Endodermal cell (in vitro differentiated cells): ENCODE measurements at regions not wholly inside any gene's neighbourhood (a gene's known extent, or its start where the extent isn't known, plus 50 kb on each side); places are given as distances from the start of the nearest gene placed in this dataset.
"Not testable (repeated sequence)": the region's sequence is repeated elsewhere in the genome, so short reads cannot be mapped to it uniquely, and the experiment has no call there.

ENCODE experiments used
- DNase-seq: peaks from one replicate; pipeline ENCODE4 v3.0.0-alpha.2; 2017
- H3K27ac ChIP-seq: 2 replicates; pipeline ENCODE4 v1.5.1; 2013; ENCODE audit warnings: mild to moderate bottlenecking, low read depth, low read length, moderate library complexity
- H3K27me3 ChIP-seq: 2 replicates; pipeline ENCODE4 v1.6.1; 2013; ENCODE audit warnings: mild to moderate bottlenecking, low read length, moderate library complexity; ENCODE audit not compliant: insufficient read depth, control insufficient read depth, poor library complexity, severe bottlenecking
- H3K36me3 ChIP-seq: 2 replicates; pipeline ENCODE4 v1.7.0; 2013; ENCODE audit warnings: mild to moderate bottlenecking, low read length, moderate library complexity; ENCODE audit not compliant: control insufficient read depth, insufficient read depth
- H3K4me1 ChIP-seq: one replicate; pipeline ENCODE4 v1.7.0; 2013; ENCODE audit warnings: low read length; ENCODE audit not compliant: control insufficient read depth, insufficient read depth
- H3K4me3 ChIP-seq: 2 replicates; pipeline ENCODE4 v1.5.1; 2013; ENCODE audit warnings: mild to moderate bottlenecking, low read length, moderate library complexity
- H3K9ac ChIP-seq: 2 replicates; pipeline ENCODE4 v1.6.1; 2013; ENCODE audit warnings: mild to moderate bottlenecking, low read length, moderate library complexity; ENCODE audit not compliant: poor library complexity, severe bottlenecking; ENCODE audit errors: extremely low read depth
- H3K9me3 ChIP-seq: 2 replicates; pipeline ENCODE4 v1.6.1; 2013; ENCODE audit warnings: mild to moderate bottlenecking, low read length, moderate library complexity; ENCODE audit not compliant: control insufficient read depth
- H3K27ac Mint-ChIP-seq: 2 replicates; pipeline ENCODE4 v1.8.0; 2020; ENCODE audit warnings: mixed read lengths
- H3K27me3 Mint-ChIP-seq: 2 replicates; pipeline ENCODE4 v1.8.0; 2021; ENCODE audit warnings: mild to moderate bottlenecking, mixed read lengths; ENCODE audit not compliant: insufficient read depth
- H3K36me3 Mint-ChIP-seq: 2 replicates; pipeline ENCODE4 v1.8.0; 2020; ENCODE audit warnings: low read depth, mixed read lengths
- H3K4me1 Mint-ChIP-seq: 2 replicates; pipeline ENCODE4 v1.8.0; 2020; ENCODE audit warnings: mixed read lengths
- H3K4me3 Mint-ChIP-seq: 2 replicates; pipeline ENCODE4 v1.8.0; 2020; ENCODE audit warnings: mild to moderate bottlenecking, moderate library complexity, mixed read lengths
- H3K9me3 Mint-ChIP-seq: 2 replicates; pipeline ENCODE4 v1.8.0; 2020; ENCODE audit warnings: mild to moderate bottlenecking, mixed read lengths
- CTCF ChIP-seq: fragments of 200-600 bp; sonication (generic); conservative IDR thresholded peaks from 2 replicates; pipeline ENCODE4 v1.5.0; 2021; ENCODE audit warnings: antibody characterized with exemption, mild to moderate bottlenecking
- WGBS, 2 experiments: methylation state at CpG; one replicate each; pipeline versions ENCODE4 v1.1.5 to v1.1.7; 2013; ENCODE audit warnings: missing lambda C conversion rate in 2 of 2, mixed read lengths in 1 of 2; ENCODE audit not compliant: insufficient coverage in 1 of 2, insufficient read length in 1 of 2; 5-methylcytosine and 5-hydroxymethylcytosine counted together

DNA sequence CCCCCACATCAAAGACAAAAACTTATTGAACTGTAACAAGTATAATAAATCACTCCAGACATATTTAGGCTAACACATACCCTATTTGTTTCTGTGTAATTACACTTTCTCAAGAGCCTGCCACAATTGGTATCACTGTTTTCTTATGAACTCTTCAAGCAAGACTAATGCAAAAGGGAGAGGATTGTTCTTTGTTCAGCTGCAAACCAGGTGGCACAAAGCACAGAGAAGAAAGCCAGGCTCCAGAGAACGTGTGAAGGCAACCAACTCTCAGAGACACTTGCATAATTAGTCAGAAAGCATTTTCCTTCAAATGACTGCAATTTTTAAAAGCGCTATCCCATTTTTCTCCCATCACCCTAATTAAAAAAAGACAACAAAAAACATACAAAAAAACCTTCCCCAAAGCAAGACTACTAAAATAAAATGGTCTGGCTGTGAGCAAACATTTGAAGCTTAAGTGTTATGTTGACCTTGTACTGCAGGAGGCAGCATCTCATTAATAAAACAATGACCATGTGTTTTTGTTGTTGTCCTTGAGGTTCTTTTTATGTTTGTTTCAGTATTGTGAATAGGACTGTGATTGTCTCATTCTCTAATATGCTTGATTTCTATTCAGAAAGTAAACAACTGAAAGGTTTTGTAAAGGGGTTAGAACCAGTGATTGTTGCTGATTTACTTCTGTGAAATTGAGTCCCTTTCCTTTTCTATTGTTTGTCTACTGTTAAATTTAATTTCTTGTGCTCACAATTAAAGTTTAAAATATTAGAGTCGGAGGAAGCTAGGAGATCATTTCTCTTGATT lies 452.7 kb upstream of the PDE3A start:
- H3K27ac Mint-ChIP-seq, result peak overlapping the region; percentile 88
- WGBS, 2 experiments, result 14 to 37% methylated on average over 2 to 3 of the region's 3 CpGs
- H3K27me3 Mint-ChIP-seq, result no peaks in the 10 kb centered on the region

GRCh38 chr12:19916196-19916753 lies 452.1 kb upstream of the PDE3A start:
- H3K4me1 ChIP-seq, result peaks cover 12% of the 10 kb centered on the region
- H3K9ac ChIP-seq, result no peak overlapping the region
- H3K4me3 Mint-ChIP-seq, result peak overlapping the region; percentile 1
- TF ChIP-seq CTCF, result no peak
- no peaks in the 10 kb centered on the region for H3K27me3 Mint-ChIP-seq
- H3K36me3 Mint-ChIP-seq, result no peaks in the 10 kb centered on the region
- WGBS, 2 experiments, result 70% methylated on average over 1 of the region's 1 CpG; no CpG with 5 or more reads in 1 of the 2 experiments
- DNase-seq, result no peak
- H3K27me3 ChIP-seq, result no peaks in the 10 kb centered on the region
- H3K27ac ChIP-seq, result peak overlapping the region; percentile 45
- peak overlapping the region; percentile 5 for H3K4me3 ChIP-seq
- H3K36me3 ChIP-seq, result no peaks in the 10 kb centered on the region
- H3K27ac Mint-ChIP-seq, result peak overlapping the region; percentile 88
- no peaks in the 10 kb centered on the region for H3K9me3 ChIP-seq
- peaks cover 54% of the 10 kb centered on the region for H3K4me1 Mint-ChIP-seq
- no peaks in the 10 kb centered on the region for H3K9me3 Mint-ChIP-seq

More for the DNA sequence above, 452.7 kb upstream of the PDE3A start:
- Mint-ChIP-seq H3K36me3 (no peaks in the 10 kb centered on the region), H3K4me3 (peak overlapping the region; percentile 1), H3K4me1 (peaks cover 54% of the 10 kb centered on the region), H3K9me3 (no peaks in the 10 kb centered on the region)
- Histone ChIP-seq H3K27ac (peak overlapping the region; percentile 45), H3K4me3 (peak overlapping the region; percentile 5), H3K4me1 (peaks cover 12% of the 10 kb centered on the region), H3K9me3 (no peaks in the 10 kb centered on the region), H3K36me3 (no peaks in the 10 kb centered on the region), H3K9ac (no peak overlapping the region), H3K27me3 (no peaks in the 10 kb centered on the region)
- TF ChIP-seq CTCF, result peak; percentile 99
- no peak for DNase-seq

DNA sequence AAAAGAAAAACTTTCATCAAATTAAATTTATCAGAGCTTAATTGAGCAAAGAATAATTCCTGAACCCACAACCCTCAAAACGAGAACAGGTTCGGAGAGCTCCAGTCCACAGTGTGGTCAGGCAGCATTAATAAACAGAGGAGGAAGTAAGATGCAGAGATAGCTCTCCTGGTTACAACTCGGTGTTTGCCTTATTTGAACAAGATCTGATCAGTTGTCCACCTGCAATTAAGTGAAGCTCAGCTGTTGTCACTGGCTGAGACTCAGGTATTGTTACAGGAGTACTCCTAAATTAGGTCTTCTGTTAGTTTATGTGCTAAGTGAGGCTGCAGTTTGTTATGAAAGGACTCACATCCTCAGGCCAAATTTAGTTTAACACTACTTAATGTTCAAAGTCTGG lies 451.4 kb upstream of the PDE3A start:
- 79 to 93% methylated on average over 3 of the region's 3 CpGs for WGBS, 2 experiments
- H3K9me3 ChIP-seq, result no peaks in the 10 kb centered on the region
- H3K36me3 ChIP-seq, result no peaks in the 10 kb centered on the region
- TF ChIP-seq CTCF, result no peak
- peak overlapping the region; percentile 2 for H3K27ac Mint-ChIP-seq
- DNase-seq, result no peak
- no peak overlapping the region for H3K4me3 Mint-ChIP-seq
- H3K36me3 Mint-ChIP-seq, result no peaks in the 10 kb centered on the region
- no peak overlapping the region for H3K9ac ChIP-seq
- H3K27me3 Mint-ChIP-seq, result no peaks in the 10 kb centered on the region
- H3K27ac ChIP-seq, result no peak overlapping the region
- no peaks in the 10 kb centered on the region for H3K9me3 Mint-ChIP-seq
- peaks cover 54% of the 10 kb centered on the region for H3K4me1 Mint-ChIP-seq
- peaks cover 12% of the 10 kb centered on the region for H3K4me1 ChIP-seq
- no peaks in the 10 kb centered on the region for H3K27me3 ChIP-seq
- no peak overlapping the region for H3K4me3 ChIP-seq

GRCh38 chr12:19921716-19922115 lies 446.6 kb upstream of the PDE3A start:
- H3K36me3 ChIP-seq, H3K27ac Mint-ChIP-seq, H3K27me3 ChIP-seq, H3K27me3 Mint-ChIP-seq, H3K4me3 Mint-ChIP-seq, H3K4me3 ChIP-seq, H3K9me3 Mint-ChIP-seq, H3K36me3 Mint-ChIP-seq, H3K27ac ChIP-seq, DNase-seq, H3K9ac ChIP-seq, H3K9me3 ChIP-seq: not testable (repeated sequence)
- WGBS, 2 experiments, result 100% methylated on average over 1 to 2 of the region's 2 CpGs
- H3K4me1 Mint-ChIP-seq, result peaks cover 25% of the 10 kb centered on the region
- peaks cover 11% of the 10 kb centered on the region for H3K4me1 ChIP-seq
